Stimulated activated CD4-positive, alpha-beta T cell treated with anti-CD3 and anti-CD28 coated beads, TNF-alpha, amount 100 ng/mL, for 48 hours (primary cell): ENCODE measurements at regions not wholly inside any gene's neighbourhood (a gene's known extent, or its start where the extent isn't known, plus 50 kb on each side); places are given as distances from the start of the nearest gene placed in this dataset.

Source experiments
- DNase-seq, 3 donors: peaks; one replicate each; pipeline ENCODE4 v3.0.0-alpha.2; 2020; ENCODE audit warnings: low read depth in 3 of 3

DNA sequence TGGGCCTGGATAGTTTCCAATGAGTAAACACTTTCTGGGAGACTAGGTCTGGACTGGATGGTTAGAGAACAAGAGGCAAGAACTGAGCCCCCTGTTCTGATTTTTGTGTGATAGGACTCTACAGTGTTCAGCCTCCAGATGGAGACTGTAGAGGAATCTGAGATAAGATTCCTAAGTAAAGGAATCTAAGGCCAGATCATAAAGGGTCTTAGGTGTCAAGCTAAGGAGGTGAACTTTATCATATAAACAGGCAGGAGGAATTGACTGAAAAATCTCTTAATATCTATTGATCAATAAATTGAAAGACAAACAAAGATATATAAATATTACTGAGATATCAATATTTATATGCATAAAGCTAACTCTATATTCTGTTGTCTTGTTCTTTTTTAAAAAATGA is 449.1 kb upstream of the DAB1 start:
- DNase-seq = no peak

DNA sequence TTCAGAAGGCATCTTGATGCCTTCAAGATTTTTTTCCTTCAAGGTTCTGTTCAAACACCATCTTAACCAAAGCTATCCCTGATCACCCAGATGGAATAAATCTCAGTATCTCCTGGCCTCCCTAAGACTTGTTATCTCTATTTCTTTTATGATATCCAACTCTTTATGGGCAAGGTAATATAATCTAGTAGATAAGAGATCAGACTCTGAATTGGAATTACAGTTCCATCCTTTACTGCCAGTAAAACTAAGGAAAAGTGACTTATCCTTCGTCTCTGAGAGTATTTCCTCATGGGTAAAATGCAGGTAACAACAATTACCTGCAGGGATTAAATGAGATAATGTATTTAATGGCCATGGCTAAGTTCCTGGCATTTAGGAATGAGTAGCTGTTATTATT is 445.0 kb upstream of the DAB1 start:
- no peak for DNase-seq

DNA sequence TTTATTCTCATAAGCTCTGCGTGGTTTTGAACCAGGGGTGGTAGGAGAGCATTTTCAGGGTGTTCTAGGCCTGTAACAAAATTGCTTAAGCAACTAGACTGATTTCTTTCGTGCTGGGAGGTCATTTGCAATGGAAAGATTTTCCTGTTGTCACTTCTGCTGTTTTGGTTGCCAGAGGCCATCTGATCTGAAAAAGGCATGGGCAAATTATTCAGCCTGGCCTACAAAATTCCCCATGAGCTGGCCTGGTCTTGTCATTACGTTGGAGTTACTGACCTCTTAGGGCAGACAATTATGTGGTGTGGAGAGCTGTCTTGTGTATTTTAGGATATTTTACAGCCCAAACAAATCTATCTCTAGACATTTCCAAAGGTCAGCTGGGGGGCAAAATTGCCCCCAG is 444.4 kb upstream of the DAB1 start:
- DNase-seq = no peak

DNA sequence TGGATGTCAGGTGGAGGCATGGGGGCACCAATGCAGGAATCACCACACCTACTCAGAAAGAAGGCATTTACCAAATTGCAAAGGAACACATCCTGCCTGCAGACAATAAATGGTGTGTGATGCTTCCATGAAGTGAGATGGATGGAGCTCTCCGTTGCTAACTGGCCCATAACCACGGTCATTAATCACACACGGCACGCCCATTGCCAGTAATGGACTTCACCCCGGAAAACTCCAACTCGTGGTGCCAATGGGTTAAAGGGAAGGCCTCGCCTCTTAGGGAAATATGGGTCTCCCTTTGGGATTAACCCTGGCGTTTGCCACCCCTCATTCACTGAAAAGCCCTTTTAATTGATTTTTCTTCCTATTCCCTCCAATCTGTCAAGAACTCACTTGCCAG is 443.1 kb upstream of the DAB1 start:
- no peak for DNase-seq

DNA sequence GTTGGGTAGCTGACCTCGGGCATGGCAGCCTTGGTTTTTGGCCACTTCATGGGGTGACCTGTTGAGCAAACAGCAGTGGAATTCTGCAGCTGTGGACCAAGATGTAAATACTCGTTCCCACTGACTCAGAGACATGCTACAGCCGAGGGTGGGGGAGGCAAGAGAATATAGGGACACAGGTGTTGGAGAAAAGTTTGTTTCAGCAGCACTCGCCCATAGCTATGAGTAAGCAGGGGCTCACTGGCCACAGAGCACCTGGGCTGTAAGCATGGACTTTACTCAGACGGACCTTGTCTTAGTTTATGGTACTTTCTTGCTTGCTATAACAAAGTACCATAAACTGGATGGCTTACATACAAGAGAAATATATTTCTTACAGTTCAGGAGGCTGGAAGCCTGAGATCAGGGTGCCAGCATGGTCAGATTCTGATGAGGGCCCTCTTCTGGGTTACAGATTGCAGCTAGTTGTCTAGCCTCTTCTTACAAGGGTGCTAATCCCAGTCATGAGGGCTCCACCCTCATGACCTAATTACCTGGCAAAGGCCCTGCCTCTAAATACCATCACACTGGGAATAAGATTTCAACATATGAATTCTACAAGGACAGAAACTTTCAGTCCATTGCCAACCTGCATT is 437.2 kb upstream of the DAB1 start:
- DNase-seq = no peak

DNA sequence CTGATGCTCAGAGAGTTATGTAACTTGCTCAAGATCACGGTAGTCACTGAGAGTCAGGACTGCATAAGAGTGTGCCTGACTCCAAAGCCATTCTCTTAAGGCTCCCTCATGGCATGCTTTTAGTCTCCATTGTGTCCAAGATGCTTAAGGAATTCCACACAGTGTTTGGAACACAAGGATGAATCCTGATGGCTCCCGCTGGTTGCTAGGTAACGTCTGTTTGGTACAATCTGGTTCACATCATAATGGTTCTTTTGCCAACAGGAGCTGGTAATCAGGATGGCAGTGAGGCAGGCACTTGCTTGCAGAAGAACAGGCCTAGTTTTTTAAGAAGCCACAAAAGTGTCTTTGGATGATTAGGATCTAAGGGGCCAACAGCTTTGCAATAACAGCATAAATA is 436.5 kb upstream of the DAB1 start:
- no peak for DNase-seq

DNA sequence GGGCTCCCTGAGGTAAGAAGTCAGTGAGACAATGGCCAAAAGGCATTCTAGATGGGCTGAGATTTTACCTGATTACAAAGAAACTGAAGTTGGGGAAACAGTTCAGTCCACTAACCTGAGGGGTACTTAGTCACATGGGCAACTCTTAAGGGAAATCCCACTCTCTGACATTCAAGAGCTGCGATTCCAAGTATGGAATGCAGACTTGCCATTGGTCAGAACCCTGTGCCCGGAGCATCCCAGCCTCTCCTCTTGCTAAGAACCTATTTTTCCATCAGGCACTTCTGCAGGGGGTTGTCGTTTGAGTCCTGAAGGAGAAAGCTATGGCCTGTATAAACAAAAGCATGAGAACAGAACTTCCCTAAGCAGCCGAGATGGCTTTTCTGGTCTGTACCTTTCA is 434.9 kb upstream of the DAB1 start:
- no peak for DNase-seq

DNA sequence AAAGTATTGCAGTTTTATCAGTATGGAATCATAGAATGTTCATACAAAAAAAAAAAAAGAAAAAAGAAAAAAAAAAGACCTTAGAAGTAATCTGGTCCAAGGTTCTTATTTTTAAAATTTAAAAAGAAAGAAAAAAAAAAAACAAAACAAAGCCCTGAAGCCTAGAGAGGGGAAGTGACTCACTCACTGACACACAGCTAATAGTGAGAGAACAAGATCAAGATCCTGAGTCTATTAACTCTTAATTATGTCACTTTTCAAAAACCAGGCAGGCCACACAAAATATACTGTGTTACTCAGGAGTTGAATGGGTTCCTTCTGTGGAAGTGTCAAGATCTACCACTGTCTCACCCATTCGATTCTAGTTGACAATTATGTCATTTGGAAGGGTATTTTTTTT is 433.9 kb upstream of the DAB1 start:
- no peak for DNase-seq

DNA sequence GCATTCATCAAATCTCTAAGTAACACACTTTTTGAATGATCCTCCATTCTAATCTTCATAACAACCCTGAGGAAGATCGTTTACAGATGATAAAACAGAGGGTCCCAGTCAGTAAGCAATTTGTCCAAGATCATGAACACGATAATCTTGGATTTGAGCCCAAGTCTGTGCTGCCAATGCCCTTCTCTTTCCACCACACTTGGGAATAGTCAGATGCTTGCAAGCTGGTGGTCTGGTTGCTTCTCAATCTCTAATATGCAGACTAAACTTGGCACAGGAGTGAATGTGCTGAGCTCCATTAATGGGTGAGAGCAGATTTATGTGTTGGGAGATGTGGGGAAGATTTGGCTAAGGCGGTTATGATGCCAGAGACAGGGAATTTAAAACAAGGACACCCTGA is 430.6 kb upstream of the DAB1 start:
- no peak for DNase-seq

DNA sequence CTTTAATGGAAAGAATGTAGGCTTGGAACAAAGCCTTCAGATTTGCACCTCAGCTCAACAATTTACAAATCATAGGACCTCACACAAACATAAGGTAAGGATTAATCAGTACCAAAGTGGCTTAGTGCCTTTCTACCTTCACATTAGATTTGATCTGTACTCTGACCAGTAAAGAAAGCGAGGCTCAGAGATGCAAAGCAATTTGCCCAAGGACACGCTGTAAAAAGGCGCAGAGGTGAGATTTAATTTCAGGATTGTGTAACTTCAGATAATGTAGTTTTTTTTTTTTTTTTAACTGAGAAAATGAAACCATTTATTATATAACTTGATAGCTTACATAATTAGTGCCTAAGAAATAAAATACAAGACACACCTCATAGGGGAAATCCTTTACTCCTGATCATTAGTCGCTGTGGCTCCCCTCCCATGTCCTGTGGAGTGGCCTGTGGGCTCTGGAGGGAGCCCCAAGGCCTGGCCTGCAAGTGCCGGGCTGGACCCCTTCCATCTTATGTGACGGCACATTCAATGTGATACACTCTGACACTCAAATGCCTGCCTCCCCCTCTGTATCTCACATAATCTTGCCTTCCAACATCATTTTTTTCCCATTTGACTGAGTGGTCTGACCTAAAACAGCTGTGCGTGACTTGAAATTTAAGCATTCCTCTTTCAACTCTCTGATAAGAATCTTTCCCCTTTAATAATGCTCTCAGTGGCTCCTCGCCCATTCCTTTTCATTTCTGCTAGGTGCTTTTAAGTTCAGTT is 426.5 kb upstream of the DAB1 start:
- DNase-seq = no peak

DNA sequence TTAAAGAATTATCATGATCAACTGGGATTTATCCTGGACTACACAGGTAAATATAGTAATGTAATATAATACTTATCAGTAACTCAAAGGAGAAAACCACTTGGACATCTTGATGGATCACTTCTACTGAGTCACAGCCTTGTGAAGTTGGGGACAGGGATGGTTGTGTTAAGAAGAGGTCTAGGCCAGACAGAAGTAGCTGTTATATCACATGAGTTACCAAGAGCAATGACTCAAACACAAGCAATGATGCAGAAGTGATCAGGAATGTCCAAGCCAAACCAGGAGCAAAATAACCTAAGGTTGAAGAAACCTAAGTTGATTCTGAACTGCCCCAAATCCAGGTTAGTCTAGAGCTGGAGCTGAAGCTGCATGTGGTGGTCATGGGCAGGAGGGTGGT is 424.5 kb upstream of the DAB1 start:
- no peak for DNase-seq

DNA sequence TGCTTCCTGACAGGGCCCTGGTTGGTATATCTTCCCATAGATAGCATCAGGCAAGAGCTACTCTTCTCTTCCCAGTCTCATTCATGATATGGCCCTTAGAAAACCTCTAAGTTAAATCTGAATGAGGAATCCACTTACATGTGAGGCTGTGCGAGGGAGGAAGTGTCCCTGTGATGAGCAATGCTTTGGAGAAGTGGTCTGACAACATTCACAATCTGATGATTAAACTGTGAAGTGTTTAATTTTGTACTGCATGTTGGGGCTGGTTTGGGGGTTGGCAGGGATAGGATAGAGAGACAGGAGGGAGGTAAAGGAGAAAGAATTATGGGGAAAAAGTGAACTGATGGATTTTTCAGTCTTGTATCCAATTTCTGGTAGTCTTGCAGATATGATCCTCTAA is 421.2 kb upstream of the DAB1 start:
- DNase-seq = no peak

DNA sequence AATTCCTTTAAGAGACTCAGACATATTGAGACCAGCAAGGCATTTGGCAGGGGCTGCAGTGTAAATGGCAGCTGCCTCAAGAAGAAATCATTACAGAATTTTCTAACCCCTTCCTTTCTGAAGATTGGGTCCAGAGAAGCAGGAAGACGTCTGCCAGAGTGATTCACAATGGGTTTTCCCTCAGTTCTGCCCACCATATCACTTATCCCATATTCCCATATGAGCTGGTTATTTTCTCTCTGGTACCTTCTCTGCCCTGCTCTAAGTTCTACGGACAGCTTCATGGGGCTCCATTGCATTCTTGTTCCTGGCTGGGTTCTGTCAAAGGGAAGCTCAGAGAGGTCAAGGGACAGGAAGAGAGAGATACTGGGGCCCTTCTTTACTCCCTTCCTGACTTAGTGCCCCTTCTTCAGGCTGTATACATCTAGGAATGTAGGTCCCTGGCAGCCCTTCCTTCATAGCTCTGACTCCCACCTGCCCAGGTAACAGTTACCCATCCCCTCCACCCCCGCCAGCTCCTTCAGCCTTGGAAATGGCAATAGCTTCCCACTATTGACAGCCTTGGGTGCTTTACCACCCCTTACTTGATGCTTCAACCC is 420.6 kb upstream of the DAB1 start:
- no peak for DNase-seq

DNA sequence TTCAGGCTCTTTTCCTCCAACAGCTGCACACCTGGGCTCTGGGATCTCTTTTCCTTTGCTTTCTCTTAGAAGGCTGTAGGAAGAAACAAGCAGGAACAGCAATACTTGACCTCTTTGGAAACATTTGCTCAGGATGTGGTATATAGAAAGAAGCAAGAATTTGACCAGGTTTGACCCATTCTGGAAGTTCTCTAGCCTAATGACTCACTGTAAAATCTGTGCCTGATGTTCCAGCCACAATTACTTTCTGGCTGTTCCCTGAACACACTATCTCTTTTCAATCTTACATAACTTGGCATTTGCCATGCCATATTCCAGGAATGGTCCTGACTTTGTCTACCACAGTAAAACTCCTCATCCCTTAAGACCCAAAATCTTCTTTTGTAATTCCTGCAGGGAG is 419.9 kb upstream of the DAB1 start:
- no peak for DNase-seq

DNA sequence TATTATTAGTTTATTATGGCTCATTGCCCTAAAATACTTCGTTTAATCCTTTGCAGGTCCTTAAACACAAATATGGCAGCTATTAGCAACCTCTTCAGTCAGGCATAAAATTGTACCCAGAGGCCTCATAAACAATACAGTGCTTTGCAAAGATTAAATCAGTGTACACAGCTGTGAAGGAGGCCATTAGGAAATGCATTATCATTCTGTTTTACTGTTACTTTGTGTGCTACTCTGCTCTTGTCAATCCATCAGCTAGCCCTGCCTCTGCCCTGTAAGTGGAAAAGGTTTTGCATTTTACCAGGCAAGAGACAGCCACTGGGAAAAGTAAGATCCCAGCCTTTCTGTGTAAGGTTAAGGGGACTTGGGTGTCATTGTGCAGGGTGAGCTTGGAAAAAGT is 415.7 kb upstream of the DAB1 start:
- DNase-seq = no peak

DNA sequence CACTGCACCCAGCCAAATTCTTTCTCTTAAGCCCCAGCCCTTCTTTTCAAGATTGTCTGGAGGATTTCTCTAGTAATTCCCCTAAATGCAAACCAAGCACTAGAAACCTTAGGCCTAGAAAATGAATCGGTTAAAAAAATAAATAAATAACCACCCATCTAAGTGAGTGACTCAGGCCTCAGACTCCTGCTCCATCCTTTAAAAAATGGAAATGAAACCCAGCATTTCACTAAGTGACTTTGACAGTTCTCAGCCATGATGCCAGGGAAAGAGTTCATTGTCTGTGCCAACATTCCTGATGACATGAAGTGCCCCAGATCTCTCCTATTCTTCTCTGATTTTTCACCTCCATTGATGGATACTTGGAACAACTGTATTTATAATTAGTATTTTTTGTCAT is 415.2 kb upstream of the DAB1 start:
- DNase-seq = no peak

DNA sequence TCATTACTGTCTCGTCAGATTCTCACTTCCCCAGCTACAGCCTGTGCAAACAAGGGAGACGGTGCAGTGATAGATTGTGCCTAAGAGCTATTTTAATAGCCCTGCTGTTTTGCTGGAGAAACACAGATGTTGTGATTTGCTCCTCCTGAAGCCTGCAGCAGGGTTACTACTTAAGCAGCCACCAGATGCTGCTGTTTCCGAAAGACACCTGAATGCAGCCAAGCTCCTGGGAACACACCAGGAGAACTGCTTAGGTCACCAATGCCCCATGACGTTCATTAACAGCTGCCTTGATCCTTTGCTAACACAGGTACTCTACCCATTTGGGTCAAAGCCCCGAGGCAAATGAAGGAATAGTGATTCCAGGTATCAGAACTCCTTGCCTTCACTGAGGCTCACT is 411.8 kb upstream of the DAB1 start:
- no peak for DNase-seq

DNA sequence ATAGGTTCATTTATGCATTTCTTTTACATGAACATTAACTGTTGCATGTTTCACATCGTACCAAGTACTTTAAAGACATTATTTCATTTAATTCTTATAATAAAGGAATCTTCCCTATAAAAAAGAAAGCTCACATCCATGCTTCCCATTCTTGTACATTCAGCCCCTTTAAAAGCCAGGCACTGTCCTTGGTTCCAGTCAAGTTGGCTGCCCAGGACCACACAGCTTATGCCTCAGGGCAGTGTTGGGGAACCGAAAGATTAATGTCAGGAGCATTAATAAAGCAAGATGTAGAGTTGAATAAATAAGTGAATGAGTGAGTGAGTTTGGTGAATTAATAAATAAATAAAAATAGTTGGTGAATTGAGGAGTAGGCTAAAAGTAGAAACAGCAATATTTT is 409.4 kb upstream of the DAB1 start:
- DNase-seq = no peak

DNA sequence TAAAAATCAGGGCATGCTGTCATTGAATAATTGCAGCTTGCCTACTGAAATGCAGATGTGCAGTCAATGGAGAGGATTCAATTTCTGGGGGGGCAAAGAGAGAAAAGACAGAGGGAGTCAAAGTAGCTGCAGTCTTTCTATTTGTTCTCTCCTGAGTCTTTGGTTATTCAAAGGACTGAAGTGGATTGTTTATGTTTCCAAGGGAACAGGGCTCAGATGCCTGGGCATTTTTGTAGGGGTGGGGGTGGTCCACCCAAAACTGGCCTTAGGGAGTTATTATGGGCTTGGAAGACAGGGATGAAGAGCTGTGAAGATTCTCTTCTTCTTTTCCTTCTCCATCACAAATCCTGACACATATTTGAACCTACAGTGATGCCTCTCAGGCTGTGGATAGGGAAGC is 408.8 kb upstream of the DAB1 start:
- DNase-seq = no peak

DNA sequence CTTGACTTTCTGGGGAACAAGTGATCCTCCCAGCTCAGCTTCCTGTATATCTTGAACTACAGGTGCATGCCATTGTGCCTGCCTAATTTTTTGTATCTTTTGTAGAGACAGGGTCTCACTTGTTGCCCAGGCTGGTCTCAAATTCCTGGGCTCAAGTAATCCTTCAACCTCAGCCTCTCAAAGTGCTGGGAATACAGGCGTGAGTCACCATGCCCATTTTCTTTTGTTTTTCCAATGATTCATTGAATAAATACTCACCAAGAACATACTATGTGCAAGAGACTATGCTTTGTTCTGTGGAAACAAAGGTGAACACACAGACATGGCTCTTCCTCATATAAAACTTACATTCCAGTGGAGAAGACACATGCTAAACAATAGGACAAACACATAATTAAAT is 407.8 kb upstream of the DAB1 start:
- no peak for DNase-seq

DNA sequence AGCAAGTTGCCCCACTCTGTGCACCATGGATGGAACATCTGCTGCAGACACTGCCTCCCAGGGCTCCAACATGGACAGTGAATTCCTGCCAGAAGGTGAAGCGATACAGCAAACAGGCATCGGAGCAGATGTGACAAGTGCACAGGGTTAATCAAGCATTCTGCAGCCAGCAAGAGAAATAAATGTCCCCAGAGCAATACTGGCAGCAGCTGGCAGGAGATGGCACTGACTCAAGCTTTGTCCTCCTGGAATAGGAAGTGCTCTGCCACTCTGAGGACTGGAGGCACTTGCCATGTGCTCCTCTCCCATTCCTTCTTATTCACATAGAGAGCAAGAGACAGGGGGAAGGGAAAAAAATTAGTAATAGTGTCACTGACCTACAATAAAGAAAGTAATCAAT is 402.7 kb upstream of the DAB1 start:
- no peak for DNase-seq

DNA sequence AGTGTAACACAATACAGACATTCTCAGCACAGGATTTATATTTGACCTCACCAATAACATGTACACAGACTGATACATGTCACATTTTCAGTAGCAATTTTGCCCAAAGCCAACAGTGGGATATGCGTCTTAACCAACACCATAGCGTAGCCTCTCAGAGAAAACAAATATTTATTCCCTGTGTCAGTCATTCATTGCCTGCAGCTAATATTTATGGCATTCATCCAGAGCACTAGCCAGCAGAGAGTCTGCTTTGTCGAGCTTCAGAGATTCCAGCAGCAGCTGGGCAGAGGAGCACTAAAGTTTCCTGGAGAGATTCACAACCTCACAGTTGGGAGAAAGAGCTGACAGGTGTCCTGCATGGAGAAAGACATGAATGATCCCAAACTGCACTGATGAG is 400.7 kb upstream of the DAB1 start:
- no peak for DNase-seq

DNA sequence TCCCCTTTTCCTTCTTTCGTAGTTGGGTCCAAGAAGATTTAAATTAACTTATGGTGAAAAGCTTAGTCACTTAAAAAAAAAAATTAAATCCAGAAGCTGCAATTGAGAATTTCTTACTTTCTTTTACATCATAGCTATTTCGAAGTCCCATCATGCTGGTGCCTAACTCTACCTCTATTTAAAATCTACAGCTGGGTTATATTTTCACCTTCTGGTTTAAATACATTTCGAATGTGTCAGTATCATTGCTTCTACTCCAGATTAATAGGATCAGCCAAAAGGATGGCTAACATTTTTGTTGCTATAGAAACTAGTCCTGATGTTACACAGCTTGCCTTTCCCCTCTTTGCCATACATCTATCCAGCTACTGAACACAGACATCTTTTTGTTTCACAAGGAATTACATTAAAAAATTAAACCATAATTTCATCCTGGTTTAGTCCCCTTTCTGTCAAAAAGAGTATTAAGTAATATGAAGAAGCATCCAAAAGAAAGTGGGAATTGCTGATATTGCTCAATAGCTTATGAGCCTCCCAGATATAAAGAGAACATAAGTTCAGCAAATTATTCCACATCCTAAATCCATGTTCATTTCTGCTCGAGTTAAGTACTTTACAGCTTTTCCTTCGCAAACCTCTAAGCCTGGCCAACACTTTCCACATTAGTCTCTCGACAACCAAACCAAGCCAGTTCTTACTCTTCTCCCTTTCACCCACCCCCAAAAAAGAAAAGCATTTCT is 396.7 kb upstream of the DAB1 start:
- no peak for DNase-seq
